HG03342 (cell line): ENCODE measurements at regions not wholly inside any gene's neighbourhood (a gene's known extent, or its start where the extent isn't known, plus 50 kb on each side); places are given as distances from the start of the nearest gene placed in this dataset.

Source experiments
- ATAC-seq: cut with Tn5 transposase; IDR thresholded peaks from one replicate; pipeline ENCODE4 v1.9.1; 2021; ENCODE audit warnings: mild to moderate bottlenecking, moderate library complexity; ENCODE audit not compliant: unreplicated experiment

- no peak for ATAC-seq
Measured at GRCh38 chr2:18503376-18504228, 56.9 kb downstream of the RDH14 start.

DNA sequence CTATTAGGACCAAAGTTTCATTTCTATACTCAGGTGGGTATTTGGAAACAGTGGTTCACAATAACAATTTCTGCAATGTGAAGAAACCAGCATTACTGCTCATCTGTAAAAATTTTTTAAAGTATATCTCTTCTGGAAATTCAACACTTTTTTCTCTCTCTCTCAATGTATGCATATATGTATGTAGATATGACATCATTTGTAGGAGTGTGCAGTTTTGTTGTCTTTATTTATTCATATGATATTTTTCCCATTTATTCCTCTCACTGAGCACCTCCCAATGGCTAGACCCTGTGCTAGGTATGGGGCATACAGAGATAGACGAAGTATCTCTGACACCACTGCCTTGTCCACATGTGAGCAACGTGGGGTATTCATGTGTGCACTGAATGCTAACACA is 58.3 kb downstream of the RDH14 start:
- ATAC-seq: no peak

DNA sequence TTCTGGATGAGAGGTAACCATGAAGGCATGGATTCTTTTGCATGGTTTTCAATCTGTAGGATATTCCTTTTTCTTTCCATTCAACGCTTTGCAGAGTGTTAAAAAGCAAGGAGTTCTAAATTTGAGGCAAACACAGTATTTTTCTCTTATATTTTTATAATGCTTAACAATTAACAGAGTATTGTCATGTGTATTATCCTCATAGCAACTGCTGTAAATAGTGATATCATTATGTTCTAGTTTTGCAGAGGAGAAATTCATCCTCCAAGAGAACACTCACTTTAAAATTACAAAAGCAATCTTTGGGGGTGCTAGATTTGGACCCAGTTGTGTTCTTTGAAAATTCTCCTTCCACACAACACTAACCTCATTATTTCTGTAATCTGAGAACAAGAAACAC is 58.7 kb downstream of the RDH14 start:
- ATAC-seq: no peak

DNA sequence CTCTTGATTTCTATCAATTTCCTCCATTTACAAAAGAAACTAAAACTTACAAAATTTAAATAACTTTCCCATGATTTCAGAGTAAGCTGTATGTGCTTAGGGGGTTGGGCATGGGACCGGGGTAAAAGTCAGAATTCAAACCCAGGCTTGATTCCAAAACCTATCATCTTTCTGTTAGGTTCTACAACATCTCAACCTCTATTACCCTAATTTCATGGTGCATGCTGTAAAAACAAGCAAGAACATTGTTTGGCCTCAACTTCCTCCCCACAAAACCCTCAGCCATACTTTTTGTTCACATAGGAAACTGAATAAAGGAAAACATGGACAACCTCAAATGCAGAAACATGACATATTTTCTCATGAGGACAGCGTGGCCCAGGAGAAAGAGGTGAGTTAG is 59.3 kb downstream of the RDH14 start:
- no peak for ATAC-seq

DNA sequence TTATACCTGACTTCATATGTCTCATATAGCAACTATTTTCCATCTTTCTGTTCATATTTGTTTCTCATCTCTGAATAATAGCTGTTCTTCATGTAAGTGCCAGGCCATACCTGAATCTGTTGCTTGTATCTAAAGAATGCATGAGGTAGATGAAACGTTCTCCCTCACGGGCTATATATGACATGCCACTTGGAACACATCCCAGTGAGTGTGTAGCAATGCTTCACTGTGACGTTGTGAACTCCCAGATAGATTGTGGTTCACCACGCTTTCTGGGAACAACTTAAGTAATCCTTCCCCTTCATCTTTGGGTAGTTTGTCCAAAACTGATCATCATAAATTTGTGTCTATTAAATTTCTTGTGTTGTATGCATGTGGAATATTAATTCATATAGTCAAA is 60.1 kb downstream of the RDH14 start:
- ATAC-seq: no peak

DNA sequence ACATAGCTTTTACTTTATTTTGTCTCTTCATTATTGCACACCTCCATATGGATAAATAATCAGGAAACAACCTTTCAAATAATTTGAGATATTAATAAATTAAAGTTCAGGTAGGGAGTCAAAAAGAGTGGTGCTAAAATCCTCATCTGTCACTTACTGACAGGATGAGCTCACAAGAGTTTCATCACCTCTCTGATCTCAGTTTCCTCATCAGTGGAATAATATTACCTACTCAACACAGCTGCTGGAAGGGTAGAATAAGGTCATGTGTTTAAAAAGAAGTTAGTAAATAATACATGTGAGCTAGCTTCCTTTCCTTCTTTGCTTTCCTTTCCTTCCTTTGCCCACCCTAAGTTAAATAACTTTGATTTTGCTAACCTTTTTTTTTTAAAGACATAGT is 61.9 kb downstream of the RDH14 start:
- no peak for ATAC-seq

DNA sequence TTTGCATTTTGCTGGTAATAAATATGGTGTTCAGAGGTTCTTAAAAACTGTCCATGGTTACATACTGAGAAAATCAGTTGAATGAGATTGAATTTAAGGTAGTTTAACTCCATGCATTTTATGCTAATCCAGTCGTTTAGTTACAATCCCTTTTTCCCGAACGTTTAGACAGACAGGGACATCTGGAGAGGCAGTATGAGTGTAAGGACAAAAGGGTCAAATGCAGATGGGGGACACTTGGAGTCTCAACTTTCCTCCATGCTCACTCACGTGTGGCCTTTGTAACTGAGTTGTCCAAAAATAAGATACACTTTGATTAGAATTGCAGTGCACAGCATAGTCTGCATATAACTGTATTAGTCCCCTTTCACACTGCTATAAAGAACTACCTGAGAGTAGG is 63.9 kb downstream of the RDH14 start:
- ATAC-seq: no peak

DNA sequence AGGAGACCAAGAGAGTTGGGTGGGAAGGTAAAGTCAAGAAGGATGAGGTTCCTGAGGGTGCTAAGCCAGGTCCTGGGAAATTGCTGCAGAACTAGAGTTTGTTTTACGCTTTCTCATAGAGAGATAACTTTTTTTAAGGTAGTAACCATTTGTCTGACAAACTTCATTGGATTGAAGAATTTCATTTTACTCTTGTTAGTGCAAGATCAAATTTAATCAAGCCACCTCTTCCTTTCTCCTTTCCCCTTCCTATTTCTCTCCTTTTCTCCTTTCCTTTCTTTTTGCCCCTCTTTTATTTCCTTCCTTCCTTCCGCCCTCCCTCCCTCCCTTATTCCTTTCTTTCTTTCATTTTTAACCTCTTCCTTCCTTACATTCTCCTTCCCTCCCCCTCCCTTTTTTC is 65.4 kb downstream of the RDH14 start:
- no peak for ATAC-seq

DNA sequence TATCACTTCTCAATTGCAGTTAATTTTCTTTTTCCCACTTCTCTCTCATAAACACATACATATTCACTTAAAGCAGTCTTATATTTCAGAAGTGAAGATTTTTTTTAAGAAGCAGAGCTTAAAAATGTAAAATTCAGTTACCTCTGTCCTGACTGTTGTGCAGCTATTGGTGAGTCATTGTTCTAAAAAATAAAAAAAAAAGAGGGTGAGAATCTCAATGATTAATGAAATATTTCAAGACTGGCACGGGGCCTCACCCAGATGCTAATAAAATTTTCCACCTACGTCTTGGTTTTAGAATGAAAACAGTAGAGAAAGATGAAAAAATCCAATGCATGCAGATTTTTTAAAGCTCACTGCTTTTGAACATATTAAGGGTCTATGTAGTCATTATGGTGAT is 67.7 kb downstream of the RDH14 start:
- ATAC-seq: no peak

DNA sequence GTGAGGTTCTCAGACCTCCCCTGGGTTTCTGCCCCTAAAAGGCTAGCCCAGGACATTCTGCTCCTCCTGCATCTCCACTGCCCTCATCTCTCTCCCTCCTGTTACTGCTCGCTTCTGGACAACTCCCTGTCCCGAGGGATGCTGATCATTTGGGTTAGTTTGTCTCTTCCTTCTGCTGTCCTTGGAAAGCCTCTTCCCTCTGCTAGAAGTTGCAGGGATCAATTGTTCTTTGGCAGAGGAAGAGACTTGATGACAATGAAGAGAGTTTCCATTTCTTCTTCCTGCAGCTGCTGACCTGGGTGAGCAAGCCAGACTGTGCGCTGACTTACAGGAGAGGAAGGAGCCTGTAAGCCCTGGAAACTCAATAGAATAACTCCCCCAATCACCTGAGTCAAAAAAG is 68.9 kb downstream of the RDH14 start:
- no peak for ATAC-seq

DNA sequence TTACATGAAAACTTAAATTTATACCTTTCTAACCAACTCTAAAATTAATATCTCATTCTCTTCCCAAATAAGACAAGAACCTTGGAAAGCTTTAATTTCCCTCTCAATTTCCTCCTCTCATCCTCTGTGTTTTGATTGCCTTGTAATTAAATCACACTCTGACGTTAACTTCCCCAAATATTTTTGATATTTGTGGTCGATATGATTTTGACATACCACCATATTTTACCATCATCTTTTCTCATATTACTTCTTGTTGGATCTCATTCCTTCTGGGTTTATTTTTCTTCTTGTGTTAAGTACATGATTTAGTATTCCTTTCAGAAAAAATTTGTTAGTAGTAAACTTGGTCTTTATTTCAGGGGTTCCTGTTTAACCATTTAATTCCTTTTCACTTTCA is 69.6 kb downstream of the RDH14 start:
- ATAC-seq: no peak

DNA sequence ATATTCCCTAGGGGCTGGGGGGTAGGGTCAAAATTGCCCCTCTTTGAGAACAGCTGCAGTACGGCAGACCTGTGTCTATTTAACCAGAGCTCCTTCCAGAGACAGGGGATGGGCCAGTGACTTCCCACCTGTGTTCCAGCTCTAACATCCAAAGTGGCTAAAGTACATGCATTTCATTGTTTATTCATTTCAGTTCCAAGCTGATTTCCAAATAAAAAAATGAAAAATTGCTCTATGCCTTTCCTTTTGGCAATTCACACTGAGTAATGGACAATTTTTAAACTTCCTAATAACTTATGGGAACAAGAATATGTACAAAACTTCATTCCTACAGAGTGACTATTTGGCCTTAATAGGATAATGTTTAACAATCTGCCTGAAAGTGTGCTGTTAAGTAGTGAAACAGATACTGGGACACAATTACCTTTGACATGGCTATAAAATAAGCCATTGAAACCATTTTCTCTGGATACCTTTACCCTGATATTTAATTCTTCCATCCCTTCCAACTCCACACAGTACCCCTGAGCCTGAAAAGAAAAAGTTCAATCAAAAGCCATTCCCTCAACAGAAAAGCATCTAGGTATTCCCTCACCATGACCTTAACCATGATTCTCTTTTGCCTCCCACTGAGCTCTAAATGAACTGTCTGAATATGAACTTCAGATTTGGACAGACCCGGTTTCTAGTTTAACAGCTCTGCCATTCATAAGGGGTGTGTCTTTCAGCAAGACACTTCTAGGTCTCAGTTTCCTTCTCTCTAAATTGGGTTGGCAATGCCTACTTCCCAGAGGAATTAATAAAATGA is 73.1 kb downstream of the RDH14 start:
- ATAC-seq: no peak

DNA sequence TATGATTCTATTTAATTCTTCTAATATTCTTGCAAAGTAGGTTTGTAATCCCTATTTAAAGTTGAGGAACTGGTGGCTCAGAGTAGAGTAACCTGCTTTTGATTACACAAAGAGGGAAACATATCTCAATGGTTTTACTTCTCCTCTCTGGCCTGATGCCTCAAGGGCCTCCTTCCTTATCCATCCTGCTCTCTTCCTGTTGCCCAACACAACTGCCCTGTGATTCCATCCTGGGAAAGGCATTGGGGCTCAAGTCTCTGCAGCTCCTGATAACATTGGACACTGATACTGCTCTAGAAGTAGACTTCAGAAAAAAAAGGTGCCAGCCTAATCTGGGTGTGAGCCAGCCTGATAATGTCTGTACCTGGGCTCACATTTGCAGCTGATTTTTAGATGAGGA is 75.8 kb downstream of the RDH14 start:
- no peak for ATAC-seq

DNA sequence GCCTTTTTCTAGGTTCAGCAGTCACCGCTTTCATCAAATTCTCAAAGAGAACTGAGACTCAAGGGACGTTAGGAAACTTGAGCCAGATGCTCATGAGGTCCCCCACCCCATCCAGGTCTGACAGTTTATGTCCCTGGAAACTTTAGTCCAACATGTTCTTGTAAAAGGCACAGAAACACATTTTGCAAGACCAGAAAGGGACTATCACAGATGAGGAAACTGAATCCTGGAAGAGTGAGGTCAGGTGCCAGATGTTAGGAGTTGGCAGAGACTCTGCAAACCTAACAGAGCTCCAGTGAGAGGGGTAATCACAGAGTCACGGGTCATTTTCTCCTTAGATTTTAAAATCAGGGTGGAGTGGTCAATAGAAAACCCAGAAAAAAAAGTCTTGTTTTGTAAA is 76.6 kb downstream of the RDH14 start:
- no peak for ATAC-seq

GRCh38 chr2:18482666-18483065 is 77.8 kb downstream of the RDH14 start:
- no peak for ATAC-seq

DNA sequence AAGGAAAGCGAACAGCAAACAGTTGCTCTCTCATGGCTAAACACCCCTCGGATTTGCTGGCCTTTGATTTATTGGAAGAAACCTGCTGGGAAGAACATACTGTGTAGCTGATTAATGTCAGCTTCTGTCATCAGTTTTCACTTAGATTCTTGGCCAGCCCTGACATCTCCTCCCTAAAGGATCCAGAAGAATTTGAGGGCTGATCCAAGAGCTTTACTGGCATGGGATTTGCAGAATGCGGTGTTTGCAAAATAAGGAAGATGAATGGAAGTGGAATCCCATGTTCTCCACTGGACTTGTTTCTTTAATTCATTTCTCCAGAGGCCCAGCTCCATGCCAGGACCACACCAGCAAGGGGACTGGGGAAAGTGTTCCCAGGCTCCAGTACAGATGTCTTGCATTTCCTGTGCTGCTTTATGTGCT is 80.5 kb downstream of the RDH14 start:
- no peak for ATAC-seq

DNA sequence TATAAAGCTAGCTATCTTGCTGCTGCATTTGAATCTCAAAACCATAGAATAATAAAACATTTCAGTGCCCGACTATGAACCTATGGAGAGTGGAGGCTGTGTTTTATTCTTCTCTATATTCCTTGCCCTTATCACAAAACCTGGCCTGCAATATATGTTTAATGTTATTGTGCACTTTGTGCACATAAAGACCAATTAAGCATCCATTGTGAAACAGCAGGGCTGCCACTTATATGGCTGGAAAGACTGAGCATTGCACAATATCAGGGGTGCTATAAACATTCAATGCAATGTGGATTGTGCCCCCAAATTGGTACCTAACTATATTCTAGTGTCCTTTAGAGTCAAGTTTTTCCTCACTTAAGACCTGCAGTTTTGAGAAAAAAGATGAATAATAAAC is 83.2 kb downstream of the RDH14 start:
- ATAC-seq: no peak

DNA sequence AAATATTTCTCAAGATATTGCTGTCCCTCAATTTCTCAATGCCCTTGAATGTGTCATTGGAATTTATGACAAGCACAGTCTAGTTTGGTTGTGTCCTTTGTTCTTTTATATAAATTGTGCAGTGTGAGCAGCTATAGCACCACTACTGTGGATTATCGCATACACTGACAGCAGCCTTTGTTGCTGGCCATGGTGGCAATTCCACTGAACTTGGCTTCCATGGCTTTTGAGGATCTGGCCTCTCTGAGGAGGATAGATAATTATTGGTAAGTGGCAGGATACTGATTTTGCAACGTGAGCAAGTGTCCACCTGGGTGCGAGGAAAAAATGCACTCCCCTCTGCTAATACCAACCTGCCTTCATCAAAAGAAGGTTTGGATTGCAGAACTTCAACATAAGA is 84.0 kb downstream of the RDH14 start:
- ATAC-seq: no peak

GRCh38 chr2:18475884-18476283 is 84.6 kb downstream of the RDH14 start:
- ATAC-seq: no peak

GRCh38 chr2:18474700-18475099 is 85.8 kb downstream of the RDH14 start:
- no peak for ATAC-seq

GRCh38 chr2:18473241-18474181 is 86.9 kb downstream of the RDH14 start:
- ATAC-seq: no peak
